ENCODE measurements at regions not wholly inside any gene's neighbourhood (a gene's known extent, or its start where the extent isn't known, plus 50 kb on each side); places are given as distances from the start of the nearest gene placed in this dataset.

DNA sequence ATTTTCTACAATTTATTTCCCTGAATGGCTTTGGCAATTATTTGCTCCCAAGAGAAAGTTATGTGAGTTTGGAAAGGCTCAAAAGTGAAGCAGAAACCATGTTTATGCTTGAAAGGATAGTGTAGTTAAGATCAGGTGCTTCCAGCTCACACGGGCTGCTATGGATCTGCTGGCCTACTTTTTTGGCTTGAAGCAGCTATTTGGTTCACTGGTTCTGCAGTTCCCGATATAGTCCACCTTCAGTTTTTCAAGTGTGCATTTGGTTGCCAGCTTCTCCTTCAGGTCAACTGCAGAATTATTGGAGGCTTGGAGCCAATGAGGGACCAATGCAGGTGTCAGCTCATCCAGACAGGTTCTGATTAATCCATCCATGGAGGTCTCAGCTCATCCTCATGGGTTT is 484.3 kb upstream of the SEMA3A start:
- TF ChIP-seq CTCF (IDR thresholded peaks at IDR 0.05) (no peak), POLR2A (IDR thresholded peaks at IDR 0.05) (no peak)
